ENCODE measurements at regions not wholly inside any gene's neighbourhood (a gene's known extent, or its start where the extent isn't known, plus 50 kb on each side); places are given as distances from the start of the nearest gene placed in this dataset.

- Histone ChIP-seq H3K4me3 (no peak overlapping the region), H3K4me1 (ENCODE audit: control insufficient read depth in 5 of 5, insufficient read depth in 5 of 5, low read length in 5 of 5) (no peaks in the 10 kb centered on the region), H3K9ac (ENCODE audit: insufficient read depth in 1 of 2, low read length in 2 of 2) (no peak overlapping the region), H3K9me3 (ENCODE audit: control insufficient read depth in 4 of 4, insufficient read depth in 3 of 4, low read length in 3 of 4) (no peaks in the 10 kb centered on the region), H3K27ac (ENCODE audit: low read depth in 1 of 2, low read length in 1 of 2) (no peak overlapping the region), H3K36me3 (ENCODE audit: control insufficient read depth in 4 of 4, insufficient read depth in 4 of 4, low read length in 4 of 4) (no peaks in the 10 kb centered on the region), H3K27me3 (ENCODE audit: control insufficient read depth in 3 of 3, insufficient read depth in 3 of 3, low read length in 2 of 3) (no peaks in the 10 kb centered on the region)
- TF ChIP-seq CTCF (IDR thresholded peaks at IDR 0.05; ENCODE audit: control extremely low read depth, extremely low read depth) = no peak
- WGBS, 2 donors = 80 to 88% methylated on average over 3 of the region's 3 CpGs
- DNase-seq (no peak), ATAC-seq (ENCODE audit: insufficient read depth, low FRiP score) (no peak)
These were observed 443.4 kb upstream of the NCAM2 start for GRCh38 chr21:20554785-20555184.

- WGBS, 2 donors = 57 to 70% methylated on average over 2 of the region's 2 CpGs
- Histone ChIP-seq H3K27ac (ENCODE audit: low read depth in 1 of 2, low read length in 1 of 2) (no peak overlapping the region), H3K36me3 (ENCODE audit: control insufficient read depth in 4 of 4, insufficient read depth in 4 of 4, low read length in 4 of 4) (no peaks in the 10 kb centered on the region), H3K4me3 (no peak overlapping the region), H3K9me3 (ENCODE audit: control insufficient read depth in 4 of 4, insufficient read depth in 3 of 4, low read length in 3 of 4) (peaks cover 0 to 2% (median 0%) of the 10 kb centered on the region in 4 donors), H3K4me1 (ENCODE audit: control insufficient read depth in 5 of 5, insufficient read depth in 5 of 5, low read length in 5 of 5) (no peaks in the 10 kb centered on the region), H3K27me3 (ENCODE audit: control insufficient read depth in 3 of 3, insufficient read depth in 3 of 3, low read length in 2 of 3) (no peaks in the 10 kb centered on the region), H3K9ac (ENCODE audit: insufficient read depth in 1 of 2, low read length in 2 of 2) (no peak overlapping the region)
- DNase-seq = peak in 2 of 3 donors; percentile 35 to 45
- no peak for TF ChIP-seq CTCF (IDR thresholded peaks at IDR 0.05; ENCODE audit: control extremely low read depth, extremely low read depth)
- no peak for ATAC-seq (ENCODE audit: insufficient read depth, low FRiP score)
These were observed 427.4 kb upstream of the NCAM2 start for GRCh38 chr21:20570824-20571232.

- H3K4me3 ChIP-seq = no peak overlapping the region
- 90 to 92% methylated on average over 4 of the region's 4 CpGs for WGBS, 2 donors
- no peak overlapping the region for H3K9ac ChIP-seq (ENCODE audit: insufficient read depth in 1 of 2, low read length in 2 of 2)
- no peak overlapping the region for H3K27ac ChIP-seq (ENCODE audit: low read depth in 1 of 2, low read length in 1 of 2)
- no peaks in the 10 kb centered on the region for H3K4me1 ChIP-seq (ENCODE audit: control insufficient read depth in 5 of 5, insufficient read depth in 5 of 5, low read length in 5 of 5)
- no peaks in the 10 kb centered on the region for H3K27me3 ChIP-seq (ENCODE audit: control insufficient read depth in 3 of 3, insufficient read depth in 3 of 3, low read length in 2 of 3)
- H3K36me3 ChIP-seq (ENCODE audit: control insufficient read depth in 4 of 4, insufficient read depth in 4 of 4, low read length in 4 of 4) = no peaks in the 10 kb centered on the region
- no peak for TF ChIP-seq CTCF (IDR thresholded peaks at IDR 0.05; ENCODE audit: control extremely low read depth, extremely low read depth)
- DNase-seq (no peak), ATAC-seq (ENCODE audit: insufficient read depth, low FRiP score) (no peak)
- peaks cover 0 to 2% (median 0%) of the 10 kb centered on the region in 4 donors for H3K9me3 ChIP-seq (ENCODE audit: control insufficient read depth in 4 of 4, insufficient read depth in 3 of 4, low read length in 3 of 4)
These were observed 425.6 kb upstream of the NCAM2 start for GRCh38 chr21:20572582-20572981.

- DNase-seq = no peak
- Histone ChIP-seq H3K27me3 (ENCODE audit: control insufficient read depth in 3 of 3, insufficient read depth in 3 of 3, low read length in 2 of 3) (no peaks in the 10 kb centered on the region), H3K9ac (ENCODE audit: insufficient read depth in 1 of 2, low read length in 2 of 2) (no peak overlapping the region), H3K36me3 (ENCODE audit: control insufficient read depth in 4 of 4, insufficient read depth in 4 of 4, low read length in 4 of 4) (no peaks in the 10 kb centered on the region), H3K4me1 (ENCODE audit: control insufficient read depth in 5 of 5, insufficient read depth in 5 of 5, low read length in 5 of 5) (peaks cover 0 to 10% (median 0%) of the 10 kb centered on the region in 5 donors), H3K9me3 (ENCODE audit: control insufficient read depth in 4 of 4, insufficient read depth in 3 of 4, low read length in 3 of 4) (no peaks in the 10 kb centered on the region), H3K4me3 (no peak overlapping the region), H3K27ac (ENCODE audit: low read depth in 1 of 2, low read length in 1 of 2) (no peak overlapping the region)
- no peak for TF ChIP-seq CTCF (IDR thresholded peaks at IDR 0.05; ENCODE audit: control extremely low read depth, extremely low read depth)
- WGBS, 2 donors = 82 to 94% methylated on average over 1 of the region's 1 CpG
- no peak for ATAC-seq (ENCODE audit: insufficient read depth, low FRiP score)
These were observed 416.8 kb upstream of the NCAM2 start for GRCh38 chr21:20581361-20581760.

Measured in lung (tissue), 11 donors.